Tibial nerve (tissue), 3 donors: ENCODE measurements at regions not wholly inside any gene's neighbourhood (a gene's known extent, or its start where the extent isn't known, plus 50 kb on each side); places are given as distances from the start of the nearest gene placed in this dataset.

Experiments used
- POLR2A ChIP-seq, 2 donors: fragments of 450-650 bp; IDR thresholded peaks; one replicate each; pipeline ENCODE4 v1.6.1; 2017; ENCODE audit warnings: antibody characterized with exemption in 2 of 2, mild to moderate bottlenecking in 2 of 2, moderate library complexity in 2 of 2
- TF ChIP-seq, protein P1 (sequence below), 5 experiments: fragments of 200-600 bp in 3 of 5; fragments of 450-650 bp in 2 of 5; sonication (generic) in 3 of 5; IDR thresholded peaks; one replicate each; pipeline ENCODE4 v1.5.1; 2016 to 2019; ENCODE audit warnings: antibody characterized with exemption in 5 of 5, mild to moderate bottlenecking in 3 of 5, moderate library complexity in 2 of 5

DNA sequence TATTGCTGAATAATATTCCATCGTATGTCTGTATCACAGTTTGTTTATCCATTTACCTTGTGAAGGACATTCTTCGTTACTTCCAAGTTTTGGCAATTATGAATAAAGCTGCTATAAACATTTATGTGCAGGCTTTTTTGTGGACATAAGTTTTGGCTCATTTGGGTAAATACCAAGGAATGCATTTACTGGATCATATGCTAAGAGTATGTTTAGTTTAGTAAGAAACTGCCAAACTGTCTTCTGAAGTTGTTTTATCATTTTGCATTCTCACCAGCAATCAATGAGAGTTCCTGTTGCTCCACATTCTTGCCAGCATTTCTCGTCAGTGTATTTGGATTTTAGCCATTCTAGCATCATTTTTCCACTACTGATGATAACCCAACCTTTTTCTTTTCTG lies 232.7 kb upstream of the NR3C2 start:
- TF ChIP-seq, protein P1, sequence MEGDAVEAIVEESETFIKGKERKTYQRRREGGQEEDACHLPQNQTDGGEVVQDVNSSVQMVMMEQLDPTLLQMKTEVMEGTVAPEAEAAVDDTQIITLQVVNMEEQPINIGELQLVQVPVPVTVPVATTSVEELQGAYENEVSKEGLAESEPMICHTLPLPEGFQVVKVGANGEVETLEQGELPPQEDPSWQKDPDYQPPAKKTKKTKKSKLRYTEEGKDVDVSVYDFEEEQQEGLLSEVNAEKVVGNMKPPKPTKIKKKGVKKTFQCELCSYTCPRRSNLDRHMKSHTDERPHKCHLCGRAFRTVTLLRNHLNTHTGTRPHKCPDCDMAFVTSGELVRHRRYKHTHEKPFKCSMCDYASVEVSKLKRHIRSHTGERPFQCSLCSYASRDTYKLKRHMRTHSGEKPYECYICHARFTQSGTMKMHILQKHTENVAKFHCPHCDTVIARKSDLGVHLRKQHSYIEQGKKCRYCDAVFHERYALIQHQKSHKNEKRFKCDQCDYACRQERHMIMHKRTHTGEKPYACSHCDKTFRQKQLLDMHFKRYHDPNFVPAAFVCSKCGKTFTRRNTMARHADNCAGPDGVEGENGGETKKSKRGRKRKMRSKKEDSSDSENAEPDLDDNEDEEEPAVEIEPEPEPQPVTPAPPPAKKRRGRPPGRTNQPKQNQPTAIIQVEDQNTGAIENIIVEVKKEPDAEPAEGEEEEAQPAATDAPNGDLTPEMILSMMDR (IDR thresholded peaks at IDR 0.05), result no peak
- TF ChIP-seq POLR2A (IDR thresholded peaks at IDR 0.05), result no peak
